ENCODE measurements at regions not wholly inside any gene's neighbourhood (a gene's known extent, or its start where the extent isn't known, plus 50 kb on each side); places are given as distances from the start of the nearest gene placed in this dataset.

GRCh38 chr3:5317557-5317956 lies 130.1 kb downstream of the EDEM1 start:
- H3K4me3 ChIP-seq: no peak overlapping the region
- DNase-seq (ENCODE audit: low read depth in 1 of 2, low spot score in 1 of 2): no peak
- 55% methylated on average over 5 of the region's 5 CpGs for WGBS (ENCODE audit: missing lambda C conversion rate)
- H3K27ac ChIP-seq: no peak overlapping the region
- FAIRE-seq: no peak
- peaks cover 3% of the 10 kb centered on the region; the same call in 1 of the 3 replicates for H3K9me3 ChIP-seq
- no peak overlapping the region for H3K4me2 ChIP-seq
- POLR2A ChIA-PET: no interaction called here
- TF ChIP-seq KDM1A (IDR thresholded peaks at IDR 0.05; ENCODE audit: low read depth) (no peak), CBX8 (IDR thresholded peaks at IDR 0.05) (no peak), EHF (CRISPR knock-in tag; IDR thresholded peaks at IDR 0.05) (no peak), CTCF (IDR thresholded peaks at IDR 0.05) (no peak), RAD21 (conservative IDR thresholded peaks at IDR 0.05 in 1 of 2, IDR thresholded peaks at IDR 0.05 in 1 of 2) (no peak), PBX3 (IDR thresholded peaks at IDR 0.05) (no peak), FOXS1 (CRISPR knock-in tag; IDR thresholded peaks at IDR 0.05) (no peak), NPAS2 (CRISPR knock-in tag; IDR thresholded peaks at IDR 0.05; ENCODE audit: borderline replicate concordance) (no peak), RNF2 (IDR thresholded peaks at IDR 0.05; ENCODE audit: borderline replicate concordance, low read depth) (no peak), BCL3 (IDR thresholded peaks at IDR 0.05) (no peak), ZSCAN20 (CRISPR knock-in tag; IDR thresholded peaks at IDR 0.05) (no peak), MAFK (IDR thresholded peaks at IDR 0.05; ENCODE audit: partially characterized antibody) (no peak), EHMT2 (IDR thresholded peaks at IDR 0.05; ENCODE audit: low read depth) (no peak), HOXA7 (CRISPR knock-in tag; IDR thresholded peaks at IDR 0.05) (no peak), HEYL (CRISPR knock-in tag; IDR thresholded peaks at IDR 0.05) (no peak), POLR2AphosphoS2 (conservative IDR thresholded peaks at IDR 0.05; ENCODE audit: low read length) (no peak)
- ATAC-seq: no peak
- CTCF ChIA-PET: no interaction called here
- peaks cover 14% of the 10 kb centered on the region for H3K4me1 ChIP-seq

- ATAC-seq: no peak
- no peak for DNase-seq (ENCODE audit: low read depth in 1 of 2, low spot score in 1 of 2)
- no peak for TF ChIP-seq NPAS2 (CRISPR knock-in tag; IDR thresholded peaks at IDR 0.05; ENCODE audit: borderline replicate concordance)
- TF ChIP-seq FOXS1 (CRISPR knock-in tag; IDR thresholded peaks at IDR 0.05): no peak
- no peak for TF ChIP-seq NFE2L2 (conservative IDR thresholded peaks at IDR 0.05; ENCODE audit: low read length)
- CTCF ChIA-PET: no interaction called here
- 86% methylated on average over 2 of the region's 2 CpGs for WGBS (ENCODE audit: missing lambda C conversion rate)
- Histone ChIP-seq H3K4me1 (peaks cover 29% of the 10 kb centered on the region), H3K27ac (no peak overlapping the region), H3K4me3 (no peak overlapping the region), H3K4me2 (no peak overlapping the region), H3K9me3 (peaks cover 3% of the 10 kb centered on the region; the same call in 1 of the 3 replicates)
- no peak for FAIRE-seq
- POLR2A ChIA-PET: no interaction called here
Measured at GRCh38 chr3:5319454-5319853, 131.9 kb downstream of the EDEM1 start.

- no peak overlapping the region for H3K4me3 ChIP-seq
- ATAC-seq (0 out of 6 replicates have a peak, but pooled peaks of 1 of the 2 experiments have one; percentile 22), FAIRE-seq (no peak), DNase-seq (ENCODE audit: low read depth in 1 of 2, low spot score in 1 of 2) (peak in 1 of 2 experiments; percentile 20)
- TF ChIP-seq BCL3 (IDR thresholded peaks at IDR 0.05): 0 out of 3 replicates have a peak, but pooled peaks have one; percentile 3
- no peak for TF ChIP-seq KDM1A (IDR thresholded peaks at IDR 0.05; ENCODE audit: low read depth)
- H3K9me3 ChIP-seq: peaks cover 3% of the 10 kb centered on the region; the same call in 1 of the 3 replicates
- H3K27ac ChIP-seq: peak overlapping the region; percentile 72 to 88
- ChIA-PET POLR2A (no interaction called here), CTCF (interaction anchor here (0.6 to 1.0 kb wide), 2 partner anchors 11 to 852 kb away, joined by 3 read pairs; no protein-coding TSS in a partner anchor)
- H3K4me1 ChIP-seq: peaks cover 31% of the 10 kb centered on the region
- H3K4me2 ChIP-seq: peak overlapping the region; percentile 98
Measured at GRCh38 chr3:5321666-5322340, 134.3 kb downstream of the EDEM1 start.

Data from A549 (cell line).